NB4 (cell line): ENCODE measurements at regions not wholly inside any gene's neighbourhood (a gene's known extent, or its start where the extent isn't known, plus 50 kb on each side); places are given as distances from the start of the nearest gene placed in this dataset.

Source experiments
- MYC ChIP-seq: IDR thresholded peaks from 2 replicates; pipeline ENCODE4 v1.6.1; 2011; ENCODE audit warnings: low read depth, low read length
- POLR2A ChIP-seq: IDR thresholded peaks from 2 replicates; pipeline ENCODE4 v1.6.1; 2011; ENCODE audit warnings: mild to moderate bottlenecking; ENCODE audit not compliant: insufficient read length; ENCODE audit errors: extremely low read depth
- TF ChIP-seq, protein P1 (sequence below): IDR thresholded peaks from one replicate; pipeline ENCODE4 v1.5.1; 2012; ENCODE audit warnings: low read depth, low read length

DNA sequence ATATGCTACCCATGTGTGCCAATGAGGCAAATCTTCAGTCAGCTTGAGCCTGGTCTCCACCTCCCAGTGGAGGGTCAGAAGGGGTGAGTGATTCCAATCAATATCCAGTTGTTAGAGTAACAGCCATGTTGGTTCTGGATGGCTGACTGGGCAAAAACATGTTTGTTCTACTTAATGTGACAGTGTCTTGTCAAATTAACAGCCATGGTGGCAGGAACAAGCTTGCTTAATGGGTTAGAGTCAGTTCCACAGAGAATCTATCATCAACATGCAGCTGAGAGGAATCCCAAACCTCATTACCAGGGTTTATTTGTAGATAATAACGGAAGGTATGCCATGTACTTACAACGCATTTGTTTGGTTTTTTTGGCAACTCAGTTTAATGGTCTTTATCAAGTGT, 133.2 kb downstream of the SLC17A6 start:
- no peak for TF ChIP-seq MYC
- TF ChIP-seq, protein P1, sequence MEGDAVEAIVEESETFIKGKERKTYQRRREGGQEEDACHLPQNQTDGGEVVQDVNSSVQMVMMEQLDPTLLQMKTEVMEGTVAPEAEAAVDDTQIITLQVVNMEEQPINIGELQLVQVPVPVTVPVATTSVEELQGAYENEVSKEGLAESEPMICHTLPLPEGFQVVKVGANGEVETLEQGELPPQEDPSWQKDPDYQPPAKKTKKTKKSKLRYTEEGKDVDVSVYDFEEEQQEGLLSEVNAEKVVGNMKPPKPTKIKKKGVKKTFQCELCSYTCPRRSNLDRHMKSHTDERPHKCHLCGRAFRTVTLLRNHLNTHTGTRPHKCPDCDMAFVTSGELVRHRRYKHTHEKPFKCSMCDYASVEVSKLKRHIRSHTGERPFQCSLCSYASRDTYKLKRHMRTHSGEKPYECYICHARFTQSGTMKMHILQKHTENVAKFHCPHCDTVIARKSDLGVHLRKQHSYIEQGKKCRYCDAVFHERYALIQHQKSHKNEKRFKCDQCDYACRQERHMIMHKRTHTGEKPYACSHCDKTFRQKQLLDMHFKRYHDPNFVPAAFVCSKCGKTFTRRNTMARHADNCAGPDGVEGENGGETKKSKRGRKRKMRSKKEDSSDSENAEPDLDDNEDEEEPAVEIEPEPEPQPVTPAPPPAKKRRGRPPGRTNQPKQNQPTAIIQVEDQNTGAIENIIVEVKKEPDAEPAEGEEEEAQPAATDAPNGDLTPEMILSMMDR: no peak
- no peak for TF ChIP-seq POLR2A
